RPMI8226 (cell line): ENCODE measurements at regions not wholly inside any gene's neighbourhood (a gene's known extent, or its start where the extent isn't known, plus 50 kb on each side); places are given as distances from the start of the nearest gene placed in this dataset.
"Not testable (repeated sequence)": the region's sequence is repeated elsewhere in the genome, so short reads cannot be mapped to it uniquely, and the experiment has no call there.

Experiments
- DNase-seq: peaks from one replicate; pipeline ENCODE4 v3.0.0-alpha.2; 2015

DNA sequence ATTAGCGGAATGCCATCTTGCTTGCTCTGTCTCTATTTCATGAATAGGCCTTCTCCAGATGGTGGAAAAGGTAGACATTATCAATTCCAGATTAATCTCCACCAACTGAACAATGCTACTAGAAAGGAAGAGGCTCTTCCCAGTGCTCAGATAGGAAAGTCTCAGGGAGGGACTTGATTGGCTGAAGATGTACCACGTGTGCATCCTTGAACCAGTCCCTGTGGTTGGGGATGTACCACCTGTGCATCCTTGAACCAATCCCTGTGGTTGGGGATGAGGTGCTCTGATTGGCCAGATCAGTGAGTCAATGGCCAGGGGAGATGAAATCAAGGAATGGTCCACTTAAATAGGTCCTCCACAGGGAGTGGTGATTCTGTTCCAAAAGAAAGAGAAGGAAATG, 246.2 kb downstream of the NPIPA7 start:
- DNase-seq = not testable (repeated sequence)

GRCh38 chr16:16627865-16628264, 248.9 kb downstream of the NPIPA7 start:
- not testable (repeated sequence) for DNase-seq

DNA sequence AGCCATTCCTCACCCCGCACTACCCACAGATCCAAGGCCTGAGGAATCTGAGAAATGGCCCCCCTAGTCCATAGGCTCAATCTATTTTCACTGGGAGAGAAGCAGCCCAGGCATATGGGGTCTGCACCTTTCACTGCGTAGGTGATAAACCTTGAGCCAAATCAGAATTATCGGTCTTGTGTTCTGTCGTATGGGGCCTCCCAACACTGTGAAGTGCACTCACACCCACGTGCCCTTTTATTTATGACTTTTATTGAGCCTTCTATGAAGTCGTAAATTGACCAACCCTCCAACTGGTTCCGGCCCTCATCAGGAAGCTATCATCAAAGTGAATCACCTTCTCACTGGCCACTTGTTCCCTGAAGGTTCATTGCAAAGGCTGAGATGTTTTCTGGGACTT, 259.3 kb downstream of the NPIPA7 start:
- not testable (repeated sequence) for DNase-seq

- not testable (repeated sequence) for DNase-seq
Observed at GRCh38 chr16:16638714-16639113, 259.8 kb downstream of the NPIPA7 start.

DNA sequence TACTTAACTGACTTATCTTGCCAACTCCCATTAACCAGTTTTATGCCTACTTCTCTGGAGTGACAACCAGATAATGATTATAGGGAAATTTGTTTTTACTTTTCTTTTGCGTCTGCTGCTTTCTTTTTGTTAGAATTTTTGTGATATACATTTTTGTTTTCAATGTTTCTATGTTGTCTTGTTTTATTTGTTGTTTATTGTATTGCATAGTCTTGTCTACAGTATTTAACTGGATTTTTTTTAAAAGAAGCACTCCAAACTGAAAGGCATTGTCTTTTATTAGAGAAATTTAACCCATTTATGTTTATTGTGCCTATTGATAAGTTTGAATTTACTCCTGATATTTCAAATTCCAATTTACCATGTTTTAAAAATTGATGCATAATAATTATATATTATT, 264.9 kb downstream of the NPIPA7 start:
- DNase-seq = not testable (repeated sequence)

- DNase-seq = not testable (repeated sequence)
Observed at GRCh38 chr16:16648002-16648401, 269.1 kb downstream of the NPIPA7 start.

GRCh38 chr16:16672180-16672812, 293.4 kb downstream of the NPIPA7 start:
- DNase-seq = not testable (repeated sequence)

DNA sequence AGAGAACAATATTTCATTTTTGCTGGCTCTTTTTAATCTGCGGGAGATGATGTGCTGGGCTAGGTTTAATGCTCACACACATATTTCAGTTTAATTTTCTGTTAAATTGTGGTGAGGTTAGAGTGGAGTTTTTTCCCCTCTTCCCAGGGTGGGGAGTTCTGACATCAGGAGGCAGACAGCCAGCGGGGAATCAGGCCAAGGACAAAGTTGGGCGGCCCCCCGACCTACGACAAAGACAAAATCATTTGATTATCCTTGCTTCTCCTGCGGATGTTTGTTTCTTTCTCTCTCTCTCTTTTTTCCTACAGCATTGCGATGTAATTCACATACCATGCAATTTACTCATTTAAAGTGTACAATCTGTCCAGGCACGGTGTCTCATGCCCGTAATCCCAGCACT, 295.9 kb downstream of the NPIPA7 start:
- not testable (repeated sequence) for DNase-seq

DNA sequence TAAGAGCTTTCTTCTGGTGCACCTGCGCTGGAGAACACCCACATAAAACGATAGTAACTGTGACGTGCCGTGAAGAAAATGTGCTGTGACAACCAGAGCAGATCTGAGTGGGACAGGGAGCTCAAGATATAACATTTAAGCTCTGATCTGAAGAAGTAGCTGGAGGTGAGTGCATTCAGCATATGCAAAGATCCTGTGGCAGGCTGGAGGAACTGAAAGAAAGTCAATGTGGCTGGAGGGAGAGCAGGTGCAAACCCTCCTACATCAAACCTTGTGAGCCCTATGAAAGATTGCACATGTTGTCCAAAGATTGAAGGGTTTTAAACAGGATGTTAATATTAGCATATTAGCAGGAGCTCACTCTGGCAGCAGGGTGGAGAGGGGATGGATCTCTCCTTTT, 342.9 kb downstream of the NPIPA7 start:
- DNase-seq = not testable (repeated sequence)

DNA sequence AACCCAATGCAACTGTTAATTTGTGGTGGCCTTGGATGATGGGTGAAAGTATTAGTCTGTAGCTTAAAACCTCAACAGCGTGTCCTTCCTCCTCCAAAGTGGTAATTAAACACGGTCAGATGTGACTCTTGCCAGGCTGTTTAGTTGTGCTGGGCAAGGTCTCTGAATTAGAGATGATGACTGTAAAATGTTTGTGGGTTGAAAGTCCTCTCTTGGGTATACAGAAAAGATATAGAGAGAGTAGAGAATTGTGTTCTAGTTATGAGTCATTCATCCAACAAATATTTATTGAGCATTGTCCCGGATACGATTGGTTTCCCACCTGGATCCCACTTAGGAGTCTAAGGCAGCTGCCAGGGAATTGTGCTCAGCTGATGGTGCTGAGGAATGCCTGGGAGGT, 343.7 kb downstream of the NPIPA7 start:
- DNase-seq = not testable (repeated sequence)

GRCh38 chr16:16723819-16724519, 345.0 kb downstream of the NPIPA7 start:
- not testable (repeated sequence) for DNase-seq

- DNase-seq = not testable (repeated sequence)
Observed at GRCh38 chr16:16727048-16727447, 348.1 kb downstream of the NPIPA7 start.

DNA sequence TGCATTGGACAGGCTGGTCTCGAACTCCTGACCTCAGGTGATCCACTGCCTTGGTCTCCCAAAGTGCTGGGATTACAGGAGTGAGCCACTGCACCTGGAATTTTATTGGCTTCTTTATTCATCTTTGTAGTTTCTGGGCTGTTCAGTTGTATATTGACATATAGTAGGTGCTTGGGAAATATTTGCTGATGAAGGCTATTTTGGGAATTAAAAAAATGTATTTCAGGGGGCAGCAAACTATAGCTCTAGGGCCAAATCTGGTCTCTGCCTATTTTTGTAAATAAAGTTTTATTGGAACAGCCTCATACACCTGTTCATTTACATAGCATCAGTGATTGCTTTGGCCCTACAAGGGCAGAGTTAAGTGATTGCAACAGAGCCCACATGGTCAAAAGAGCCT, 363.6 kb downstream of the NPIPA7 start:
- not testable (repeated sequence) for DNase-seq

DNA sequence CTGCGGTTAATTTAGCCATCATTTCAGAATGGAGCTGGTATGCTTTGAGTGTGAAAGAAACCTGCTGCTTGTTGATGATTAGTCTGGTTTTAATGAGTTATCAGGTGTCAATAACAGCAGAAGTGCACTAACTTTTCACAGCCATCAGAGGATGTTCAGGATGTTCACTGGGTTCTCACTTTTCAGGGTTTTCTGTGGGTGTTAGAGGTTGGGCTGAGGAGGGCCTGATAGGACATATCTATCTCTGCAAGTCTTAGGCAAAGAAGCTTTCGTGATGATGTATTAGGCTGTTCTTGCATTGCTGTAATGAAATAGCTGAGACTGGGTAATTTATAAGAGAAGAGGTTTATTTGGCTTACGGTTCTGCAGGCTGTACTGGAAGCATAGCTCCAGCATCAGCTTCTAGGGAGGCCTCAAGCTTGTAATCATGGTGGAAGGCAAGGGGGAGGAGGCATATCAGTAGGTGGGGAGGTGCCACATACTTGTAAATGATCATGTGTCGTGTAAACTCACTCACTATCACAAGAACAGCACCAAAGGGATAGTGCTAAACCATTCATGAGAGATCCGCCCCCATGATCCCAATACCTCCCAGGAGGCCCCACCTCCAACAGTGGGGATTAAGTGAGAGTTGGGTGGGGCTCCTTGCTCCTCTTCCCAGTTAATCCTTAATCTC, 376.2 kb downstream of the NPIPA7 start:
- DNase-seq = not testable (repeated sequence)

DNA sequence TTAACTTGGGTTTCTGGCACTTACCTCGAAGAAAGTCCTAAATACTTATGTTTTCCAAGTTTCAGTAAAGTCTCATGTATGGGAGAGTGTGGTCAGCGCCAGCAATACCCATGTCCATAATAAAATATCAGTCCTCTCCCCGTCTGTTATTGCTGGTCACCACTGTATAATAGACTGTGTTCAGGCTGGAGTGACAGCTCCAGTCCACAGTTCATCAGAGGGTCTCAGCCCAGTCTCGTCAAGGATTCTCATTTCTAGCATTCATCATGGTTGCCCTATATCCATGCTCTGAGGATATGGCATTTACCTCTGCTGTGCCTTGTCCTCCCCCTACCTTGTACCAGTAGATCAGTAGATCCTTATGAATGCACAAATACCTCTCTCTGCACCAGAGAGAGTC, 384.5 kb downstream of the NPIPA7 start:
- DNase-seq = no peak

GRCh38 chr16:16770717-16771116, 391.8 kb downstream of the NPIPA7 start:
- DNase-seq = not testable (repeated sequence)

GRCh38 chr16:16774389-16774788, 395.4 kb downstream of the NPIPA7 start:
- no peak for DNase-seq

DNA sequence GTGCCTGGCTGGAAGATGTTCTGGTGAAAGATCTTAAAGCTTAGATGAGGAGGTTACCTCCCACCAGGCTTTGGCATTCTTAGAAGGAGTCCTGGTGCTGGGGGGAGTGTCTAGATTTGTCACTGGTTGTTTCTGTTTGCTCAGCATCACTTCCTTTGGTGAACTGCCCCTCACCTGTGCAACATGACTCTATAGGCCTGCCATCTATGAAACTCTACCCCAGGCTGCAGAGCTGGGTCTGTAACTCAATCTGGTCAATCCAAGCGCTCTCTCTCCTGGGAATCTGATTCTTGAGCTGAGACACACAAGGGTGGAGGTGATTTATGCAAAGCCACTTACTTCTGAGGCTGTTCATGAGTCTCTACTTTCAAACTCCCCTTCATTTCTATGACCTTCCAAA, 399.4 kb downstream of the NPIPA7 start:
- no peak for DNase-seq

DNA sequence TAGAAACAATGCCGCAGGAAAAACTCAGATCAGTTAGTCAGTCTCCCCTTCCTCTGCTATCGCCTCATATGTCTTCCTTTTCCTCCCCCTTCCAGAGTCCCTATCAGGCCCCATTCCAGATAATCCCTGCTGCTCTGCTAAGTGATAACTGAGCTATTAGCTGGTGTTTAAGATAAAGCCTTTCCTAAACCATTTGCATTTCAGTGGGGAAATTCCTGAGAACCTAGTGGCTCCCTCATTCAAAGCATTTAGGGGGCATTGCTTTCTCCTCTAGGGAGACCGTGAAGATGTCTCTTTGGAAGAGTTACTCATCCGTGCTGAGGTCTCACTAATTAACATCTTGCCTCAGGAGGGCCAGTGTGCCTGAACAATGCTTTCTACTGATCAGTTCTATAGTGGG, 401.6 kb downstream of the NPIPA7 start:
- DNase-seq = no peak

GRCh38 chr16:16782153-16782552, 403.2 kb downstream of the NPIPA7 start:
- DNase-seq = no peak

DNA sequence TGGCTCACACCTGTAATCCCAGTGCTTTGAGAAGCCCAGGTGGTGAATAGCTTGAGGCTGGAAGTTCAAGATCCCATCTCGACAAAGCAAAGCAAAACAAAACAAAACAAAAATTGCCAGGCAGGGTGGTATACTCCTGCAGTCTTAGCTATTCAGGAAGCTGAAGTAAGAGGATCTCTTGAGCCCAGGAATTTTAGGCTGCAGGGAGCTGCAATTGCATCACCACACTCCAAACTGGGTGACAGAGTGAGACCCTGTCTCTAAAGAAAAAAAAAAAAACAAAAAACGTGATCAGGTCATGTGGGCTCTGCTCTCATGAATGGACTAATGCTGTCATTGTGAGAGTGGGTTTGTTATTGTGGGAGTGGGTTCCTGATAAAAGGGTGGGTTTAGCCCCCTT, 409.1 kb downstream of the NPIPA7 start:
- DNase-seq = no peak

DNA sequence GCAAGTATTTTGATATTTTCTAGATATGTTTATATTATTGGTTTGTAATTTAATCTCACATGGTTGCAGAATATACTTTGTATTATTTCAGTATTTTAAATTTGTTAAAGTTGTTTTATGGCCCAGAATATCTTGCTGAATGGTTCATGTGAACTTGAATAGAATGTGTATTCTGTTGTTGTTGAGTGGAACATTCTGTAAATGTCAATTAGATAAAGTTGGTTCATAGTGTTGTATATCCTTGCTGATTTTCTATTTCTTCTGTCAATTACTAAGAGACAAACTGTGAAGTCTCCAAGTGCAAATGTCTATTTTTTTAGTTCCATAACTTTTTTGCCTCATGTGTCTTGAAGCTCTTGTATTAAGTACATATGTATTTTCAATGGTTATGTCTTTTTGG, 411.7 kb downstream of the NPIPA7 start:
- no peak for DNase-seq

GRCh38 chr16:16791051-16791450, 412.1 kb downstream of the NPIPA7 start:
- DNase-seq = no peak

DNA sequence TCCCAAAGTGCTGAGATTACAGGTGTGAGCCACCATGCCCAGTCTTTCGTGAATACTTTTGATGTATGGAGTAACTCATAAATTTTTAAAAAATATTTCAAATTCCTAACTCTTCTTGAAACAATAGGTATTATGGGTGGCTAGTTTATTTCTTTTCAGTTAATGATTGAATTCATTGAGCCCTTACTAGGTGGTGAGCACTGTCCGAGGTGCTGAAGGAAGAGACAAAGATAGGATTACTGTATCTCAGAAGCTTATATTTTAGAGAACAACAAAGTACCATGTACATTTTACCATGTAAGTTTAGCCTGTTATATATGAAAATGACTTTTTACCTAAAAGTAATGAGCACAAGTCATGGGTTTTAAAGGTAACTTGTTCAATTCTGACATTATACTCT, 418.3 kb downstream of the NPIPA7 start:
- DNase-seq = peak; percentile 16
